ENCODE measurements at regions not wholly inside any gene's neighbourhood (a gene's known extent, or its start where the extent isn't known, plus 50 kb on each side); places are given as distances from the start of the nearest gene placed in this dataset.

GRCh38 chr15:87686841-87687522 is 569.6 kb downstream of the NTRK3 start:
- CTCF ChIA-PET: no interaction called here

GRCh38 chr15:87686339-87686738 is 570.2 kb downstream of the NTRK3 start:
- Histone ChIP-seq H4K20me1 (ENCODE audit: insufficient read depth) (no peaks in the 10 kb centered on the region), H3K9me3 (ENCODE audit: insufficient read depth, low read depth) (no peaks in the 10 kb centered on the region), H3K4me3 (no peak overlapping the region), H3K4me1 (replicated peaks; ENCODE audit: insufficient read depth) (no peaks in the 10 kb centered on the region), H3K36me3 (ENCODE audit: low read depth) (no peaks in the 10 kb centered on the region), H3K9me2 (ENCODE audit: insufficient read depth) (no peaks in the 10 kb centered on the region), H3K4me2 (no peak overlapping the region), H2AFZ (no peak overlapping the region), H3K27ac (no peak overlapping the region), H3K27me3 (ENCODE audit: insufficient read depth, low read depth) (no peaks in the 10 kb centered on the region), H3K79me2 (ENCODE audit: low read depth) (no peaks in the 10 kb centered on the region), H3F3A (ENCODE audit: insufficient read depth, low read depth) (no peaks in the 10 kb centered on the region)
- ChIA-PET CTCF (no interaction called here), POLR2A (ENCODE audit: unreplicated experiment) (no interaction called here)
- TF ChIP-seq CTCF (conservative IDR thresholded peaks at IDR 0.05) (no peak), EZH2 (IDR thresholded peaks at IDR 0.05; ENCODE audit: low read depth) (no peak)
- DNase-seq: no peak
- BruUV-seq (replicated peaks): no TSS peak
- intact Hi-C loops (cut with micrococcal nuclease; ENCODE audit: unreplicated experiment): no loop called here

More at GRCh38 chr15:87686841-87687522, 569.6 kb downstream of the NTRK3 start:
- TF ChIP-seq CTCF (conservative IDR thresholded peaks at IDR 0.05): no peak
- Histone ChIP-seq H3K4me1 (replicated peaks; ENCODE audit: insufficient read depth) (no peaks in the 10 kb centered on the region), H3K36me3 (ENCODE audit: low read depth) (no peaks in the 10 kb centered on the region), H3K27ac (no peak overlapping the region), H3K79me2 (ENCODE audit: low read depth) (no peaks in the 10 kb centered on the region), H3K4me2 (no peak overlapping the region), H4K20me1 (ENCODE audit: insufficient read depth) (no peaks in the 10 kb centered on the region), H3K9me2 (ENCODE audit: insufficient read depth) (no peaks in the 10 kb centered on the region), H3K9me3 (ENCODE audit: insufficient read depth, low read depth) (no peaks in the 10 kb centered on the region), H2AFZ (no peak overlapping the region), H3F3A (ENCODE audit: insufficient read depth, low read depth) (no peaks in the 10 kb centered on the region), H3K4me3 (no peak overlapping the region), H3K27me3 (ENCODE audit: insufficient read depth, low read depth) (no peaks in the 10 kb centered on the region)
- POLR2A ChIA-PET (ENCODE audit: unreplicated experiment): no interaction called here
- intact Hi-C loops (cut with micrococcal nuclease; ENCODE audit: unreplicated experiment): no loop called here
- no peak for DNase-seq
- no TSS peak for BruUV-seq (replicated peaks)

- Histone ChIP-seq H3K4me3 (no peak overlapping the region), H3F3A (ENCODE audit: insufficient read depth, low read depth) (no peaks in the 10 kb centered on the region), H2AFZ (no peak overlapping the region), H3K36me3 (ENCODE audit: low read depth) (no peaks in the 10 kb centered on the region), H3K9me2 (ENCODE audit: insufficient read depth) (no peaks in the 10 kb centered on the region), H3K79me2 (ENCODE audit: low read depth) (no peaks in the 10 kb centered on the region), H3K4me2 (no peak overlapping the region), H3K27ac (no peak overlapping the region), H3K4me1 (replicated peaks; ENCODE audit: insufficient read depth) (no peaks in the 10 kb centered on the region), H3K9me3 (ENCODE audit: insufficient read depth, low read depth) (no peaks in the 10 kb centered on the region), H4K20me1 (ENCODE audit: insufficient read depth) (no peaks in the 10 kb centered on the region), H3K27me3 (ENCODE audit: insufficient read depth, low read depth) (no peaks in the 10 kb centered on the region)
- CTCF ChIA-PET: no interaction called here
- no TSS peak for BruUV-seq (replicated peaks)
- POLR2A ChIA-PET (ENCODE audit: unreplicated experiment): no interaction called here
- intact Hi-C loops (cut with micrococcal nuclease; ENCODE audit: unreplicated experiment): no loop called here
- TF ChIP-seq EZH2 (IDR thresholded peaks at IDR 0.05; ENCODE audit: low read depth): no peak
- TF ChIP-seq CTCF (conservative IDR thresholded peaks at IDR 0.05): no peak
- DNase-seq: no peak
Observed at GRCh38 chr15:87682527-87682926, 574.0 kb downstream of the NTRK3 start.

Measured in PC-9 (cell line).